Limb (tissue), 2 donors: ENCODE measurements at regions not wholly inside any gene's neighbourhood (a gene's known extent, or its start where the extent isn't known, plus 50 kb on each side); places are given as distances from the start of the nearest gene placed in this dataset.

Source experiments
- DNase-seq, 2 donors: peaks; one replicate each; pipeline ENCODE4 v3.0.0-alpha.2; 2016; ENCODE audit errors: extremely low spot score in 2 of 2

GRCh38 chr18:45374878-45375630 is 240.2 kb upstream of the SLC14A2 start:
- DNase-seq = no peak

DNA sequence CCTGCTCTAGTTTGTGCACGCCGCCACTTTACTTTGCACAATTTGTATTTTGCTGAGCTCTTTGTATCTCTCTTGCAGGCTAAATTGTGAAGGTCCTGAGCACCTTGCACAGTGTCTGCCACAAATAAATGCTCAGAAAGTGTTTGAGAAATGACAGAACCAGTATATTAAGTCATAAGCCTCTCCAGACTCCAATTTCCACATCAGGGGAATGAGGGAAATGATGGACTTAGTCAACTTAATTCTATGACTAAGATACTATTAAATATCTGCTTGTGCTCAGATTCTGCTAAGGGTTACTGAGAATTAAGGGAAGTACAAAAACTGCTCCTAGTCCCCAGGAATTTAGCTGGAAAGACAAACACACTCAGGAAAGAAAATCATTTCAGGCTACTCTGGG is 239.1 kb upstream of the SLC14A2 start:
- DNase-seq = no peak

DNA sequence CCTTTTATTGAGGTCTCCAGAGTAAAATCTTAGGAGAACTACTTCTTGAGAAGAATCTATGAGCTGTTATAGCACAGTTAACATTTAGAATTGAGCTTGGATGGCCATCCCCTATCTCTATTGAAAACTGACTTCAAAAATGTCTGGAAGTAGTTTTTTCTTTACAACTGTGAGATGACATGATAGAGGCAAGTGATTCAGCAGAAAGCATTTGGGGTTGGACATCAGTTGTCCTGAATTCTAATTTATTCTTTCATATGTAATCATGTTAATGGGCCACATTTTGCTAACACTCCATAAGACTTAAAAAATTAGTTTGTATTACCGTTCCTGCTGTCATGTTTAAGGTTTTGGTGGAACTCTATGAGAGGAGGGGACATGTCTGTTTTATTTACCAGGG is 237.0 kb upstream of the SLC14A2 start:
- DNase-seq = no peak

DNA sequence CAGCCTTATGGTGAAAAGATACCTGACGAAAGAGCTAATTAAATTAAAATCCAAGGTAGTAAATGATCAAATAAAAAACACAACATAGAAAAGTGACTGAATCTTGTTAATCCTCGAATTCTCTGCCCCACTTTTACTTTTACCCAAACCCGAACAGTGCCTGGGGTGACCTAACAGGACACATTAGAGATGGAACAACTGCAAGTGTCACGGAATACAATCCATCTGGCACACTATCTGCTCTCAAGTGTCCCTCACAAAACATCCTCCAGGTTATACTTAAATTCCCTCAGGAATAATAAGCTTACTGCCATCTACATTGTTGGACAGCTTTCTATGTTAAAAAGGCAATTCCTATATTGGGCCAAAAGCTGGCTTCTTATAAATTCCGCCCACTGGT is 236.3 kb upstream of the SLC14A2 start:
- no peak for DNase-seq

DNA sequence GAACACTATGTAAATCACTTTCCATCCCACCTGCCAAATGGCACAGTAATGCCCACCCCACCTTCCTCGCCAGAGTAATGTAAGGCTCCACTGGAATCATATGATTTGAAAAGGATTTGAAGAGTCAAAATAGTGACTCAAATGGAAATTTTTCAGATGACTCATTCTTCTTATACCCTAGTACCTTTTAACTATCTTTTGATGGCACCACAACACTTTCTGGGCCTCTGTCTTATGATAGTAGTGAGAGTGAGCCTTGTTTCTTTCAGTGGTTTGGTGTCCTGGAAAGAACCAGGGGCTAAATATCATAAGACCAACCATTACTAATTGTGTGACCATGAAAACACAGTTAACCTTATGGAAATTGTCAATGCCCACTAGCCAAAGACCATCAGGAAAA is 235.4 kb upstream of the SLC14A2 start:
- DNase-seq = no peak

- DNase-seq = no peak
Observed at GRCh38 chr18:45381282-45381681, 234.0 kb upstream of the SLC14A2 start.

GRCh38 chr18:45383228-45383627 is 232.0 kb upstream of the SLC14A2 start:
- DNase-seq = no peak

- DNase-seq = peak; percentile 67 to 82
Observed at GRCh38 chr18:45384137-45384961, 230.9 kb upstream of the SLC14A2 start.

GRCh38 chr18:45384962-45385315 is 230.3 kb upstream of the SLC14A2 start:
- DNase-seq = peak in 1 of 2 donors; percentile 32

DNA sequence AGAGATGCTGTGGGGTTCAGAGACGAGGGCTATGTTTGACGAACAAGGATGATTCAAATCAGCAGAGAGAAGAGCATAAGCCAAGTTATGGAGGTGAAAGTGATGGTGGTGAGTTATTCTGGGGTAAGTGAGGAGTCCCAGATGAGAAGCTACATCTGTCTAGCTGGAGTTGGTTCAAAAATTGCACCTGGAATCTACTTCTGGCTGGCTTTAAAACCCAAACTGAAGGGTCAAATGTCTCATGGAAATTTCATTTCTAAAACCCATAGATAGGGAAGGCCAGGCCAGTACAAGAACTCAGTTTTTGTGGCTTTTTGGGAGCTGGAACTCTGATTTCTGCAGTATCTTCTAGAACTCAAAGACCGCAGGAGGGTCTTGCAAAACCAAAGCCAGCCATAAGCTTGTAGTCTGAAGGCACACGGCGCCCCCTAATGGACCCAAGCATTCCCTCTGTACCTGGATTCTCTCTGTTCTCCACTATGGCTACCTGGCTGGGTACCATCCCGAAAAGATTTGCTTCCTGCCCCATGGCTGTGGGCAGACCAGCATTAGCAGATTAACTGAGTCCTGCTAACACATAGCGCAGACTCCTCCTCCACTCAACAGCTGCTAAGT is 229.1 kb upstream of the SLC14A2 start:
- DNase-seq = peak in 1 of 2 donors; percentile 21

- DNase-seq = no peak
Observed at GRCh38 chr18:45387229-45387628, 228.0 kb upstream of the SLC14A2 start.

- DNase-seq = no peak
Observed at GRCh38 chr18:45398448-45398847, 216.8 kb upstream of the SLC14A2 start.

GRCh38 chr18:45399146-45399545 is 216.1 kb upstream of the SLC14A2 start:
- DNase-seq = no peak

GRCh38 chr18:45399643-45400042 is 215.6 kb upstream of the SLC14A2 start:
- no peak for DNase-seq

GRCh38 chr18:45402485-45403056 is 212.7 kb upstream of the SLC14A2 start:
- no peak for DNase-seq

GRCh38 chr18:45403341-45404049 is 211.8 kb upstream of the SLC14A2 start:
- no peak for DNase-seq

- no peak for DNase-seq
Observed at GRCh38 chr18:45408218-45408617, 207.1 kb upstream of the SLC14A2 start.

DNA sequence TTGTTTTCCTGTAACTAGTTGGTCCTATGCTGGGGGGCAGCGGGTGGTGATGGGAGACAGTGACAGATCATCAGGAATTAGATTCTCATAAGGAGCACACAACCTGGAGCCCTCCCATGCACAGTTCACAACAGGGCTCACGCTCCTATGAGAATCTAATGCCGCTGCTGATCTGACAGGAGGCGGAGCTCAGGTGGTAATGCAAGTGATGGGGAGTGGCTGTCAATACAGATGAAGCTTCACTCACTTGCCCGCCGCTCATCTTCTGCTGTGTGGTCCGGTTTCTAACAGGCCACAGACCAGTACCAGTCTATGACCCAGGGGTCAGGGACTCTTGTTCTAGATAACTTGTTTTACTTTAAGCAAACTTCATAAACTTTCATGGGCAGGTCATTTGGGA is 205.3 kb upstream of the SLC14A2 start:
- DNase-seq = no peak

DNA sequence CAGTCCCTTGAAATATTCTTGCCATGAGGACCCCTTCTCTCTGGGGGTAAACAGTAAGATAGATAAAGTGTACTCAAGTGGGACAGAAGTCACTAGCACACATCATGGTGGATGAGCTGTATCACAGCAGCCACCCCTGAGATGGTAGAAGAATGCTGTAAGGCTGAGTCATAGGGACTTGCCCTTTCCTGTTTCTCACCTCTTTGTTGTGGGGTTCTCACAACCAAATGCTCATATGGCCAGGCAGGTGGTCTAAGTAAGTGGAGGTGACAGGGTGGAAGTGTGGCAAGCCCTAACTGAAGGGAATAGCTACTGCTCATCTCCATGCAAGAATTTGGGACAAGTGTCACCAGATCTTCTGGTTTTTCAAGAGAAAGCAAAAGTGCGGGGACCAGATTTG is 202.7 kb upstream of the SLC14A2 start:
- no peak for DNase-seq

DNA sequence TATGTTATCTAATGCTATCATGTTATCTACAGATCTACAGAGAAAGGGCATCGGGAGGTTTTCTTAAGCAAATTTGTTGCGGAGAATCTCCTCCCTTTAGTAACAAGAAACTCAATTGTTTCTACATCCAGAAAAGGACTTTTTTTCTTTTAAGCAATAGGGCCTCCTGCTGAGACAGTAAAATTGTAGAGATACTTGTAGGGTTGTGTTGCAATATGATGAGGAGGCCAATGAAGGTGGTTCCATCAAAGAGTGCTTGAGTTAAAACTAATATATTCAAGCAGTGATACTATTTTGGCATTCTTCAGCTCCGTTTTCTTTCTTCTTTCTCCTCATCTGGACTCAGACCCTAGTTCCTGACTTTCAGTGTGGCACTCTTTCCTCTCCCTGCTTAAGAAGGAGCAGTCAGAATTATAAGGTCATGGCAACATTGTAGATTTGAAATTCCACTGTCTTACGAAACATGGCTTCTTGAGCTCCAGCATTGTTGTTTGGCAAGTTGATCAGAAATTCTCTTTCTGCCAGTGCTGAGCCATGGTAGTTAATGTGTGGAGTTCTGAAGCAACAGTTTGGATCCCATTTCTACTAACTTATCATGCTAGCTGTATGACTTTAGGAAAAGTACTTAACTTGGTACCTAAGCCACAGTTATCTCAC is 202.0 kb upstream of the SLC14A2 start:
- DNase-seq = no peak

DNA sequence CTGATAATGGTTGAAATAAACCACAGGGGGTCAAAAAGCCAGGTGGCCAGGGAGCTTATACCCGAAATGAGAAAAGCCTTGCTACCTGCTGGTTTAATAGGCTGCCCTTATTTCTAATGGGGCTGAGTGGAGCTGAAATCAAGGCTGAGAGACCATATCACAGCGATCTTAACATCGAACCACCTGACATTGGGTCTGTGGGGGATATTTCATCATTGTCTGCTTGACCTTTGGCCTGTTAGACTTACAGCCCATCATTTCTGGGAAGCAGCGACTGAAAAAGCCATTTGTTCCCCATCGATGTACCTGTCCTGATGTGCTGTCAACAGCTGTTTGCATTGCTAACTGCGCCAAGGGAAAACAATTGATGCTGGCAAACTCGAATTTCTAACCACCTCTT is 199.7 kb upstream of the SLC14A2 start:
- DNase-seq = no peak
